PC-9 (cell line): ENCODE measurements at regions not wholly inside any gene's neighbourhood (a gene's known extent, or its start where the extent isn't known, plus 50 kb on each side); places are given as distances from the start of the nearest gene placed in this dataset.

Experiments
- CTCF ChIP-seq: fragments of 200-600 bp; sonication (generic); conservative IDR thresholded peaks from 2 replicates; pipeline ENCODE4 v1.6.1; 2017; ENCODE audit warnings: mixed run types, antibody characterized with exemption, mild to moderate bottlenecking, moderate library complexity
- EZH2 ChIP-seq: fragments of 200-600 bp; sonication (generic); IDR thresholded peaks from 2 replicates; pipeline ENCODE4 v1.8.0; 2017; ENCODE audit warnings: antibody characterized with exemption, low read depth

GRCh38 chr10:58026036-58026435, 241.7 kb downstream of the IPMK start:
- TF ChIP-seq CTCF (no peak), EZH2 (no peak)
